ENCODE measurements at regions not wholly inside any gene's neighbourhood (a gene's known extent, or its start where the extent isn't known, plus 50 kb on each side); places are given as distances from the start of the nearest gene placed in this dataset.
"Not testable (repeated sequence)": the region's sequence is repeated elsewhere in the genome, so short reads cannot be mapped to it uniquely, and the experiment has no call there.

DNA sequence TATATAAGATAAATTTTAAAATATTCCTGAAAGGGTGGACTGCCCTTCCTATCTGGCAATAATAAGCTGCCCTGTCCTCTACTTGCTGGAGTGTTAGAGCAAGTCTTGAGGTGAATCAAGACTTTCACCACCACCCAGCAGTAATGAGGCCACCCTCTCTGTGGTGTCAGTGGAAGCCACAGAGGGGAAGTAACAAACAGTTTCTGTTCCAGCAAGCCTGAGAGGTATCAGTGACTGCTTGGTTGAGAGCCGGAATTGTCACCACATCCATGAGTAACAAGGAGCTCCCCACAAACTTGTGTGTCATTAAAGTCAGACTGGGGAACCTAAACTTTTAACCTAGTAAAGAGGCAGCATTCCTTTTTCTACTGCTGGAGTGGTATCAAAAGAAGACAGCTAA is 532.7 kb upstream of the SPRY2 start:
- no peak for DNase-seq (ENCODE audit: low read depth)
- no peak overlapping the region for H3K4me3 ChIP-seq (ENCODE audit: low read depth, low read length)

- not testable (repeated sequence) for H3K4me3 ChIP-seq (ENCODE audit: low read depth, low read length); DNase-seq (ENCODE audit: low read depth)
These were observed 531.0 kb upstream of the SPRY2 start for GRCh38 chr13:80871971-80872370.

- H3K4me3 ChIP-seq (ENCODE audit: low read depth, low read length), result no peak overlapping the region
These were observed 530.6 kb upstream of the SPRY2 start for GRCh38 chr13:80871481-80871880.

GRCh38 chr13:80870186-80870585 is 529.3 kb upstream of the SPRY2 start:
- no peak for DNase-seq (ENCODE audit: low read depth)
- H3K4me3 ChIP-seq (ENCODE audit: low read depth, low read length), result no peak overlapping the region

More at GRCh38 chr13:80871481-80871880, 530.6 kb upstream of the SPRY2 start:
- peak; percentile 29 for DNase-seq (ENCODE audit: low read depth)

- DNase-seq (ENCODE audit: low read depth), result no peak
These were observed 526.0 kb upstream of the SPRY2 start for GRCh38 chr13:80866921-80867320.

DNA sequence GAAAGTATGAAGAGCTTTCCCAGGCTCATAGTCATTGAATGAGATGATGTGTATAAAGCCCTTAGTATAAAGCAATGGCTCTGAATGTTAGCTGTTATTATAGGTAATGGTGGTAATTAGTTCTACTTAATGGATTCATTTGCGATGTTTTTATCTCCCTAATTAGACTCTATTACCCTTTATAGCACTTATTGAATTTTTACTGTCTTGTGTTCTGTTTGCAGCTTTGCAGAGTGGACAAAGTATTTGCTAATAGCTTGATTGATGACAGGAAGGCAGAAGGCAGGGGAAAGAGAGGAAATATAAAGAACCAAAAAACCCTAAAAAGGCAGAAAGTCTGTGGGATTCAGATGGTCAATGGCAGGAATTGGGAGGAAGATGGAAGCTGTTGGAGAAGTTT is 524.4 kb upstream of the SPRY2 start:
- no peak for DNase-seq (ENCODE audit: low read depth)

More at GRCh38 chr13:80866921-80867320, 526.0 kb upstream of the SPRY2 start:
- H3K4me3 ChIP-seq (ENCODE audit: low read depth, low read length), result no peak overlapping the region

DNA sequence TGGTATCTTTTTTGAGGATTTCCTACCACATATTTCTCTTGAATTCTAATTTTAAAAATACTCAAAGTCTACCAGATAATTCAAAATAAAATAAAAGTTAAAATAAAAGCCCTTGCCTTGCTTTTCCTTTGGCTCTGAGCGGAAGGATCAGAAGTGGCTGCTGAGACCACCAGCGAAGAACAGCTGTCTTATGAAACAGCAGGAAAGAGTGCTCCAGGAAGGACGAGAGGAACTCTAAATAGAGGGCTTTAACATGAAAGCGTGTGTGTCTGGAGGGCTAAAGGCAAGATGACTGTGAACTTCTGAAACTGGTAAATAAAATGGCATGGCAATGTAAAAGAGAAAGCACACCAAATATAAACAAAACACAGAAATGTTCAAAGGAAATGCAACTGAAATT is 521.5 kb upstream of the SPRY2 start:
- H3K4me3 ChIP-seq (ENCODE audit: low read depth, low read length), result no peak overlapping the region
- DNase-seq (ENCODE audit: low read depth), result no peak

More for the DNA sequence above, 524.4 kb upstream of the SPRY2 start:
- no peak overlapping the region for H3K4me3 ChIP-seq (ENCODE audit: low read depth, low read length)

DNA sequence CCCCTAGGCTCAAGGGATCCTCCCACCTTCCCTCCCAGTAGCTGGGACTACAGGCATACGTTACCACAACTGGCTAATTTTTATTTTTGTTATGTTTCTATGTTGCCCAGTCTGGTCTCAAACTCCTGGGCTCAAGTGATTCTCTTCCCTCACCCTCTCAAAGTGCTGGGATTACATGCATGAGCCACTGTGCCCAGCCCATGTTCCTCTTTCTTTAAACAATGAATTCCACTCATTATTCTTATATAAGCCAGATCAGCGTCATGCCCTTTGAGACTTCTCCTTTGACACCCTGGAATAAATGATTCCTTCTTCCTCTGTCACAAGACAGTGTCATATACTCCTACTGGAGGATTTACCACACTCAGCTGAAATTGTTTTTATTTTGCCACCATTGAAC is 519.9 kb upstream of the SPRY2 start:
- H3K4me3 ChIP-seq (ENCODE audit: low read depth, low read length), result no peak overlapping the region
- DNase-seq (ENCODE audit: low read depth), result no peak

GRCh38 chr13:80858131-80858530 is 517.2 kb upstream of the SPRY2 start:
- no peak overlapping the region for H3K4me3 ChIP-seq (ENCODE audit: low read depth, low read length)
- no peak for DNase-seq (ENCODE audit: low read depth)

DNA sequence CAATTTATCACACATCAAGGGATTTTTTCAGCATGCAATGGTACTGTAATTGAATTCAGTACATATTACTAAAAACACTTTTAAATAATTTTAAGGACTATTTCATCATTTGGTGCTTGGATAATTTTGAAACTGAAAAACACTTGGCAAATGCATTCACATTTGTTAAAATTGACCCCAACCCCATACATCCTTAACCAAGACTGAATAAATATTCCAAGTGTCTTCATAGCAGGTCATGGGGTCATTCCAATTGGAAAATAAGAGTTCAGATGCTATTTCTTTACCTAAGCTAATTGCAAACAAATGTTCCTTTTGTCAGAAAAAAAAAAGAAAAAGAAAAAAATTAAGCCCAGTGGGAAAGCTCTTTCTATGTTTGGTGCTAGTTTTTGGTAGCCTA is 516.4 kb upstream of the SPRY2 start:
- no peak overlapping the region for H3K4me3 ChIP-seq (ENCODE audit: low read depth, low read length)

DNA sequence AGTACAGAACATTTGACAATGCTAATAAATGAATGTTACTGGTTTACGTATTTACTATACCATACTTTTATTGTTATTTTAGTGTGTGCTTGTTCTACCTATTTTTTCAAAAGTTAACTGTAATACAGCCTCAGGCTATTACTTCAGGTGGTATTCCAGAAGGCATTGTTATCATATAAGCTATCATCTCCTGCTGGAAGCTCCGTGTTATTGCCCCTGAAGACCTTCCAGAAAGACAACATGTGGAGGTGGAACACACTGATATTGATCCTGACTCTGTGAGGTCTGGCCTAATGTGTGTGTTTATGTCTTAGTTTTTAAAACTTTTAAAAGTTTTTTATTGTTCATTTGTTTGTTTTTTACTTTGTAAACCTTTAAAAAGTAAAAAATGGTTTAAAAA is 509.8 kb upstream of the SPRY2 start:
- DNase-seq (ENCODE audit: low read depth), result no peak
- no peak overlapping the region for H3K4me3 ChIP-seq (ENCODE audit: low read depth, low read length)

More for the DNA sequence above, 516.4 kb upstream of the SPRY2 start:
- DNase-seq (ENCODE audit: low read depth), result no peak

DNA sequence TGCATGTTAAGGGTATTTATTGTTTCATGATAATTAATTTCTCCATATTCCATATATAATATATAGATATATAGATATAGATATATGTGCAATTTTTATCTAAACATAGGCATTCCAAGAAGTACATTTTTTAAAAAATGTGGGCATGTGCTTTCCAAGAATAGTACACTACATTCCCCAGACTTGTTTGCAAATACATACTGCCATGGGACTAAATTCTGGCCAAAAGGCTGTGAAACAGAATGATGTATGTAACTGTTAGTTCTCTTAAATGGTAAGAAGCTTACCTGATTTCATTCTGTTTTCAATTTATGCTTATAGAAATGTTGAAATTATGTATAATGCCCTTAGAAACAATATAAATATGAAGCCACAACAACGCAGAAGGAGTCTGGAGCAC is 503.2 kb upstream of the SPRY2 start:
- DNase-seq (ENCODE audit: low read depth), result no peak

DNA sequence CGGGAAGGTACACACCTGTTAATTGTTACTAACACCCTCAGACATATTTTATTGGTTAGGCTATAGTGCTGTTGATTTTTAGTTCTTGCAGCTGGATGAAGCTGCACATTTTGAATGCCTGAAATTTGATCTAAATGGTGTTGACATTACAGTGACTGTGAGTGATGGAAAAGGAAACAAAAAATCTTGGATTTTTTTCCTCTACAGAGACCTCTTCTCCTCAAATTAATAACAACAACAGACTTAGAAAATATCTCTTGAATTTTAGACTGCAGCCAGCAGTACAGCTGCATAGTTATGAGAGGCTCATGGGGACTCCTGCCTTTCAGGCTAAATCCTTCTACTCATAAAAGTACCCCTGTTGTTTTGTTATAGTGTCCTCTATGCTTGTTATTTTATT is 500.5 kb upstream of the SPRY2 start:
- DNase-seq (ENCODE audit: low read depth), result no peak
- H3K4me3 ChIP-seq (ENCODE audit: low read depth, low read length), result no peak overlapping the region

More for the DNA sequence above, 503.2 kb upstream of the SPRY2 start:
- H3K4me3 ChIP-seq (ENCODE audit: low read depth, low read length), result no peak overlapping the region

- no peak overlapping the region for H3K4me3 ChIP-seq (ENCODE audit: low read depth, low read length)
- peak; percentile 98 for DNase-seq (ENCODE audit: low read depth)
These were observed 499.5 kb upstream of the SPRY2 start for GRCh38 chr13:80840316-80840976.

DNA sequence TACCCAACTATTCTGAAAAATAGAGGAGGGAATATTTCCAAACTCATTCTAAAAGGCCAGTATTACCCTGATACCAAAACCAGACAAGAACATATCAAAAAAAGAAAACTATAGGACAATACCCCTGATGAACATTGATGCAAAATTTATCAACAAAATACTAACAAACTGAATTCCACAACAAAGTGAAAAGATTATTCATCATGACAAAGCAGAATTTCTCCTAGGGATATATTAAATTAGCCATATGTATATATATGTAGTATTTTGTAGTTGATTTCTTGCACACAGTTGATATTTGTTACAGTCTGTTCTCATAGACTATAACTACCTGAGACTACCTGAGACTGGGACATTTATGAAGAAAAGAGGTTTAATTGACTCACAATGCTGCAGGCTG is 495.0 kb upstream of the SPRY2 start:
- no peak overlapping the region for H3K4me3 ChIP-seq (ENCODE audit: low read depth, low read length)
- DNase-seq (ENCODE audit: low read depth), result no peak

- no peak overlapping the region for H3K4me3 ChIP-seq (ENCODE audit: low read depth, low read length)
- DNase-seq (ENCODE audit: low read depth), result no peak
These were observed 489.5 kb upstream of the SPRY2 start for GRCh38 chr13:80830431-80830830.

DNA sequence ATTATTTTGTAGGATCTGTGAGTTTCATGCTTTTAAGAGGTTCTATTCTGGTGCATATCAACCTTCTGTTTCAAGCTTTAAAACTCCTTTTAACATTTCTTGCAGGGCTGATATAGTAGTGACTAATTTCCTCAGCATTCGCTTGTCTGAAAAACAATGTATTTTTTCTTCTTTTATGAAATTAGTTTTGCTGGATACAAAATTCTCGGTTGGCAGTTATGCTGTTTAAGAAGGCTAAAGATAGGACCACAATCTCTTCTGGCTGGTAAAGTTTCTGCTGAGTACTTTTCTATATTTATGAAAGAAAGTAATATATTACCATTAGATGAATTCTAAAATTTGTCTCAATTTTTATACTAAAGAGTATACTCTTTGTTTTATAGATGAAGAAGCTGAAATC is 487.8 kb upstream of the SPRY2 start:
- no peak for DNase-seq (ENCODE audit: low read depth)
- H3K4me3 ChIP-seq (ENCODE audit: low read depth, low read length), result no peak overlapping the region

DNA sequence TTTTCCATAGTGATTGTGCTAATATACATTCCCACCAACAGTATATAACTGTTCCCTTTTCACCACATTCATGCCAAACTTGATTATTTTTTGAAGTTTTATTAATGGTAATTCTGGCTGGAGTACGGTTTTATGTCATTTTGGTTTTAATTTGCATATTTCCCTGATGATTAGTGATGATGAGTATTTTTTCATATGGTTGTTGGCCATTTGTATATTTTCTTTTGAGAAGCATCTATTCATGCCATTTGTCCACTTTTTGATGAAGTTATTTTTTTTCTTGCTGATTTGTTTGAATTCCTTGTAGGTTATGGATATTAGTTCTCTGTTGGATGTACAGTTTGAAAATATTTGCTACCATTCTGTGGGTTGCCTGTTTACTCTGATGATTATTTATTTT is 484.4 kb upstream of the SPRY2 start:
- DNase-seq (ENCODE audit: low read depth), result no peak
- H3K4me3 ChIP-seq (ENCODE audit: low read depth, low read length), result no peak overlapping the region

GRCh38 chr13:80824229-80824628 is 483.3 kb upstream of the SPRY2 start:
- no peak overlapping the region for H3K4me3 ChIP-seq (ENCODE audit: low read depth, low read length)
- peak; percentile 66 for DNase-seq (ENCODE audit: low read depth)

DNA sequence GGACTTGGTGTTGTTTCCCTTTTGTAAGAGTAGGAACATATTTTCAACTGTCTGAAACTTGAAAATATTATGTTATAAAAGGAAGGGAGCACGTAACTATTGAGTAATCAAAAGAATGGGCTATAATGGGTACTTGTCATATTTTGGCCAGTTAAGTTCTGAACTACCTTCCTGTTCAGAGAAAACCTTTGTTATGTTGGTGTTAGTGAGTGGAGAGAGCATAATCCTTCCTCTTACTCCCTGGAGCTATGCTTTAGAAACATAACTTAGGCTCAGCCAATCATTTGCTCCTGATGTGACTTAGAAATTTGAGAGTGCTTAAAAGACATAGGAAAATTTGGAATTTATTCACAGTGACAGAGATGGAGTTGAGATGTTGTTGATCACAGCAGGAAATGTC is 482.5 kb upstream of the SPRY2 start:
- no peak for DNase-seq (ENCODE audit: low read depth)
- no peak overlapping the region for H3K4me3 ChIP-seq (ENCODE audit: low read depth, low read length)

GRCh38 chr13:80821466-80821865 is 480.5 kb upstream of the SPRY2 start:
- DNase-seq (ENCODE audit: low read depth), result no peak
- no peak overlapping the region for H3K4me3 ChIP-seq (ENCODE audit: low read depth, low read length)

DNA sequence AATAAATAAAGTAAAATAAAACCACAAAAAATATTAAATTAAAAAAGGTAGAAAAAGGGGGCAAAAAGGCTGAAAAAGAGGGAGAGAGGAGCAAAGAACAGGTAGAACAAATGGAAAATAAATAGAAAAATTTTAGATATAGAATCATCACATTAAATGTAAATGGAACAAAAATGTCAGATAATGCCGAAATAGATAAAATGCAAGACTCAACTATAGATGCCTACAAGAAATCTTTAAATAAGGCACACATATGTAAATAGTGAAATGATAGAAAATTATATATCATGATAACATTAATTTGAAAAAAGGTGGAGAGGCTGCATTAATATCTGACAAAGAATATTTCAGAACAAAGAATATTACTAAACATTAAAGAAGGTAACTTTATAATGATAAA is 477.1 kb upstream of the SPRY2 start:
- no peak for DNase-seq (ENCODE audit: low read depth)

More for the DNA sequence above, 477.1 kb upstream of the SPRY2 start:
- no peak overlapping the region for H3K4me3 ChIP-seq (ENCODE audit: low read depth, low read length)
